ENCODE measurements at regions not wholly inside any gene's neighbourhood (a gene's known extent, or its start where the extent isn't known, plus 50 kb on each side); places are given as distances from the start of the nearest gene placed in this dataset.
"Not testable (repeated sequence)": the region's sequence is repeated elsewhere in the genome, so short reads cannot be mapped to it uniquely, and the experiment has no call there.

DNA sequence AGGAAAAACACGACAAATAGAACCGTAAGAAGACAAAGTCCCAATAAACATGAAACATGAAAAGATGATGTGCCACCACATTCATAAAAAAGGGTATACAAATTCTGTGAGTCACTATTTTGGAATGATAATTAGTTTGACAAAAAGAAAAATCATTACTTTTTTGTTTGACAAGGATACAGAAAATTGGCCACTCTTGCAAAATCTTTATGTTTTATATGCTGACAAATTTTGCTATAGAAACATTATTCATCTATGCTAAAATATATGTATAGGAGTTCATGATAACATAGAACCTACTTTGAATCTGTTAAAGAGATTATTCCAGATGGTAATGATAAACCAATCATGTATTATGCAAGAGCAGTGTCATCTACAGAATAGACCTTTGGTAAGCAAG lies 1201.0 kb downstream of the FSCB start:
- DNase-seq: no peak

DNA sequence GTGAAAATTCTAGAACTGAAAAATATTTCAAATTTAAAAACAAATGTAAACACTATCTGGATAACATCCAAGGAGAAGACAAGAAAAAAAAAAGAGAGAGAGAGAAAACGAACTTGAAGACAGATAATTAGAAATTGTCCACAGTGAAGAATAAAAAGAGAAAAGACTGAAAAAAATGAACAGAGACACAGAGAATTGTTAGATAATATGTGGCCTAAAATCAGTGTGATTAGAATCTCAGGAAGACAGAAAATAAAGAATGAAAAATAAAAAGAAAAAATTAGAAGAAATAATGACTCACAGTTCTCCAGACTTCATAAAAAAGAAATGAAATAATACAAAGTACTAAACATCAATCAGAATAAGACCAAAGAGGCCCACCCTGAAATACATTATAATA lies 1209.3 kb downstream of the FSCB start:
- no peak for DNase-seq

DNA sequence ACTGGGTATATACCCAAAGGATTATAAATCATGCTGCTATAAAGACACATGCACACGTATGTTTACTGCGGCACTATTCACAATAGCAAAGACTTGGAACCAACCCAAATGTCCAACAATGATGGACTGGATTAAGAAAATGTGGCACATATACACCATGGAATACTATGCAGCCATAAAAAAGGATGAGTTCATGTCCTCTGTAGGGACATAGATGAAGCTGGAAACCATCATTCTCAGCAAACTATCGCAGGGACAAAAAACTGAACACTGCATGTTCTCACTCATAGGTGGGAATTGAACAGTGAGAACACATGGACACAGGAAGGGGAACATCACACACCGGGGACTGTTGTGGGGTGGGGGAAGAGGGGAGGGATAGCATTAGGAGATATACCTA lies 1211.0 kb downstream of the FSCB start:
- DNase-seq: not testable (repeated sequence)

DNA sequence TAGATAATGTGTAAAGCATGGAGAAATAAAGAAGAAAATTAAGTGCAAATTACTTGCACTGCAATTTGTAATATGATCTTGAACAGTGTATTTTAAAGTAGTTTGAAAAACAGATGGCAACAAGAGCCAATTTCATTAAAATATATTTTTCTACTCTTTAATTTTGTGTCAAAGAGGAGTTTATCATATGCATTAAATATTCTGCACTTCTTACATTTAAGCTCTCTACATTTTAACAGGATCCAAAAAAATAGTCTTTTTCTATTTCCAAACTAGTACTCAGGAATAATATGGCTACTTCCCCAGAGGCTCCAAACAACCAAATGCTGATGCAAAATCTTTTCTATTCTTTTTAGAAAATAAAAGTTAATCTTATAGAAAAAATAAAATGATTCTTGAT lies 1221.5 kb downstream of the FSCB start:
- no peak for DNase-seq

DNA sequence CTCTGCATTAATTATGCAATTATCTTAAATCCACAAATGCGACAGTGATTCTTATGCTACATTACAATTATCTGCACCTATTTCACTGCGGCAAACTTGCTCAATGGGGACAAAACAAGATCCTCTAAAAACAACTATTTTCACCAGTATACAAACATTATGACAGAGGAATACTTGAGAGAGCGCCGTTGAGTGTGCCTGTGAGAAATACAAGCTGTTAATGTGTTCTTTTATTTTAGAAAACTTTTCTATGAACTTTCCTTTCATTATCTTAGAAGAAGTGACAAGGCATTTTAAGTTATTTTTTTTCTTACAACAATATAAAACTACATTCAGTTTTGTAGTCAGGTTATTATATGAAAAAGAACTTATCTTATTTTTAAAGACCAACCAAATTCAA lies 1247.0 kb downstream of the FSCB start:
- peak; percentile 32 to 42 for DNase-seq

DNA sequence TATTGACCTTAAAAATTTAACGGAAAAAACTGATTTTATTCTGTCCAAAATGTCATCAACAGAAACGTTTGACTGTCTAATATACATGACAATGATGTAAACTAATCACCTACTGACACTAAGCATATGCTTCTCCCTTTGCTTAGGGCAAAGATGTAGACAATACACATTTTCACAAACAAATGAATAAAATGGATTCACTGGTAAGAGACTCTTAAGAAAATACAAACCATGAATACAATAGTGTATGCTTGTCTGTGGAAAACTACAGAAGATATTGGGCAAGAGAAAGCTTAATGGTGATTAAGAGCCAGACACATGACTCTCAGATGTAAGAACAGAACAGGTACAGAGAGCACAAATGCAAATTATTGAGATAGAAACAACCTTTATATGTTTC lies 1248.7 kb downstream of the FSCB start:
- DNase-seq: no peak

DNA sequence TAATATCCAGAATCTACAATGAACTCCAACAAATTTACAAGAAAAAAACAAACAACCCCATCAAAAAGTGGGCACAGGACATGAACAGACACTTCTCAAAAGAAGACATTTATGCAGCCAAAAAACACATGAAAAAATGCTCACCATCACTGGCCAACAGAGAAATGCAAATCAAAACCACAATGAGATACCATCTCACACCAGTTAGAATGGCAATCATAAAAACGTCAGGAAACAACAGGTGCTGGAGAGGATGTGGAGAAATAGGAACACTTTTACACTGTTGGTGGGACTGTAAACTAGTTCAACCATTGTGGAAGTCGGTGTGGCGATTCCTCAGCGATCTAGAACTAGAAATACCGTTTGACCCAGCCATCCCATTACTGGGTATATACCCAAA lies 1250.1 kb downstream of the FSCB start:
- not testable (repeated sequence) for DNase-seq

DNA sequence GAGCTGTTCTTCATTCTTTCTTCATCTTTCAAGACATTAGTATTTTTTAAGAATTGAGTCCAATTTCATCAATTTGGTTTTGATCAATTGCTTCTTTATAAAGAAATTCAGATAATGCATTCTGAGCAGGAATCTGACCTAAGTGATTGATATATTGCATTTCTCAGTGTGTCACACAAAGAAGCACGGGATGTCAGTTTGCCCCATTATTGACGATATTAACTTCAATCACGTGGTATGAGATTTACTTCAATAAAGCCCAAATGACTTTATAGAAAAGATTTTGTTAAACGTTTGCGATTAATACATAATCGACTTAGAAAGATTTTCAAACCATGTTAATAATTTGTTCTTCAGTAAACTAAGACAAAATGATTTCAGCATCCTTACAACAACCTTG lies 1254.2 kb downstream of the FSCB start:
- no peak for DNase-seq

DNA sequence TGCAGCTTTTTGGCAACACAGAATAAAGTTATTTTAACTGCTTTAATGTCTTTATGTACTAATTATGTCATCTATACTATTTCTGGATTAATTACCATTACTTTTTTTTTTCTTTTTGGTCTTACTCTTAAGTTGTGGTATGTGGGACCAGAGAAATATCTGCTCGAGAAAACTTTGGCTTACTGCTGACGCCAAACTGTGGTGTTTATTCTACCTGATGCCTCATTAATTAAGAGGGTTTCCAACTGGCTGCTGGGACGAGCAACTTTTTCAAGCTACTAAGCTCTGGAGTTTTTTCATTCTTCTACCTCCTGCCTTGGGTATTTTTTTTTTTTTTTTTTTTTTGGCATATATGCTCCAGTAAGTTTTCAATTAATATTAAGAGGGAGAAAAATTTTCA lies 1257.5 kb downstream of the FSCB start:
- no peak for DNase-seq

DNA sequence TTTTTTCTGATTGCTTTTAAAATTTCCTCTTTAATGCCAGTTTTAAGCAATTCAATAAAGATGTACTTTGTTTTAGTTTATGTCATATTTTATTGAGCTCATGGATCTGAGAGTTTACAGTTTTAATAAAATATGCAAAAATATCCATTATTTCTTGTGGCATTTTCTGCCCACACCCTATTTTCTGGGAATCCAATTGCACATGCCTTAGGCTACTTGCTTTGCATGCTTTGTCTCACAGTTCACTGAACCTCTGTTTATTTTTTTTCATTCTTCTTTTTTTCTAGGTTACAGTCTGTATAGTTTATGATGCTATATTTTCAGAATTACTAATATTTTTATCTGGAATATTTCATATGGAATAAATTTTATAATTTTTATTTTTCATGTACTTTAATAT lies 1258.0 kb downstream of the FSCB start:
- DNase-seq: no peak

DNA sequence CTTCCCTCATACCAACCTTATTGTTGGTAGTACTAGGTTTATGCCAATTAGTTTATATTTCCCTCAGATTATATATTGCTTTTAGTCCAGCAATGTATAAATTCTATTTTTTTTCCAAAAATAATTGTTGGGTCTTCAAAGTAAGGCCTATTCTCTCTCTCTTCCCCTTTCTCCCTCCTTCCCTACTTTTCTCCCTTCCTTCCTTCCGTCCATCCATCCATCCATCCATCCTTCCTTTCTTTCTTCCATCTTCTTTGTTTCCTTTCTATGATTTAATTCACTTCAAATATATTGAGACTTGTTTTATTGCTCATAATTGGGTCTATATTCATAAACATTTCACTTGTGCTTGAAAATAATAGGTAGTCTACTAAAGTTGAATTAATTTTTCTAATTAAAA lies 1259.2 kb downstream of the FSCB start:
- no peak for DNase-seq

DNA sequence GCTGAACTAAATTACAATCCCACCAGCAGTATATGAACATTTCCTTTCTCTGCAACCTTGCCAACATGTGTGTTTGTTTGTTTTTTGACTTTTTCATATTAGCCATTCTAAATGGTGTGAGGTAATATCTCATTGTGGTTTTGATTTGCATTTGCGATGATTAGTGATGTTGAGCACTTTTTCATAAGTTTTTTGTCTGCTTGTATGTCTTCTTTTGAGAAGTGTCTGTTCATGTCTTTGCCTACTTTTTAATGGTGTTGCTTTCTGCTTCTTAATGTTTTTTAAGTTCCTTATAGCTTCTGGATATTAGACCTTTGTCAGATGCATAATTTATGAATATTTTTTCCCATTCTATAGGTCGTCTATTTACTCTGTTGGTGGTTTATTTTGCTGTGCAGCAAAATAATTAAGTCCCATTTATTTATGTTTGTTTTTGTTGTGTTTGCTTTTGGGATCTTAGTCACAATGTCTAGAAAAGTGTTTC lies 1262.9 kb downstream of the FSCB start:
- no peak for DNase-seq

DNA sequence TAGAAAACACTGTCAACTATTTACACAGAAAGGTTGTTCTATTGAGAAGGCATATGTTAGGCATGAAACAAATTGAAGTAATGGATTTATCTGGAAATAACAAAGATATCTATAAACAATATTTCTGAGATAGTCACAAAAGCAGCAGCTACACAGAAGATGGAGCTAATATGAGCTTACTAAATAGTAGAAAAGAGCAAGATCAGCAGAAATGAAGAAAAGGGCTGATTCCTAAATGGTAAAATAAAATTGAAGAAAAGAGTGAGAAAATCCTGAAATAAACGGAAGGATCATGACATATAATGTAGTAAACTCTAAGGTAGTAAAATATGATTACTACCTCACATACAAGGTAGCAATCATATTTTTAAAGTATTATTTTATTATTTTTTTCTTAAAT lies 1263.9 kb downstream of the FSCB start:
- DNase-seq: no peak

DNA sequence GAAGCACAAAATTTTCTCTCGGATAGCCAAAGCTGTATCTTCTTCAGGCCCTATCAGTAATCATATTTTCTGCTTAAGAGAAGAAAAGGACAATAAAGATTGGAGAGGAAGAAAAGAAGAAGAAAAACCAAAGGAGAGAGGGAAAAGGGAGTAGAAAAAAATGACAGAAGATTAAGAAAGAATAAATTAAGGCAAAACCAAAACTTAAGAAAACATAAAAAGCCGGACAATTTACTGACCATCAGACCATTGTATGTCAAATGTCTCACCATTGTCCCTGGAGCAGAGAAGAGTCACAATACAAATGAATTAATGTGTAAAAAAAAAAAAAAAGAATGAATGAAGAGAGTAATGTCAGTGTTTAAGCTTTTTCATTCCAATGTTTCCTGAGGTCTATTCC lies 1274.8 kb downstream of the FSCB start:
- DNase-seq: no peak

DNA sequence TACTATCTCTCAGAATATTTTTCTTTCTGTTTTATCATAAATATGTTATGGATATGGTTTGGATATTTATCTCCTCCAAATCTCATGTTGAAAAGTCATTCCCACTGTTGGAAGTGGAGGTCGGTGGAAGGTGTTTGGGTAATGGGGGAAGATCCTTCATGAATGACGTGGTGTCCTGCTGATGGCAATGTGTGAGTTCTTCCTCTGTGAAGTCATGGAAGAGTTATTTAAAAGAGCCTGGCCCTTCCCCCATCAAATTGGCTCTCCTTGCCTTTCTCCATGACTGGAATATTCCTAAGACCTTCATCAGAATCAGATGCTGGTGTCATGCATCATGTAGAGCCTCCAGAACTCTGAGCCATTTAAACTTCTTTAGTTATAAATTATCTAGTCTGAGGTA lies 1291.6 kb downstream of the FSCB start:
- DNase-seq: no peak

DNA sequence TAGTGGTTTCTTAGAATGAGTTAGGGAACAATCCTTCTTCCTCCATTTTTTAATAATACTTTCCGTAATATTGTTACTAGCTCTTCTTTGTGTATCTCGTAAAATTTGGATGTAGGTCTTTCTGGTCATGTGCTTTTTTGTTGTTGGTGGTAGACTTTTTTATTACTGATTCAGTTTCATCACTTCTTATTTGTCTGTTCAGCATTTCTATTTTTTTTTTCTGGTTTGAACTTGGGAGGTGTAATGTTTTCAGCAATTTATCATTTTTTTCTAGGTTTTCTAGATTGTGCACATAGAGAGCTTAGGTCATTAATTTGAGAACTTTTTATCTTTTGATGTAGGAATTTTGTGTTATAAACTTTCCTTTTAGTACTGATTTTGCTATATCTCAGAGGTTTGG lies 1299.9 kb downstream of the FSCB start:
- DNase-seq: no peak

DNA sequence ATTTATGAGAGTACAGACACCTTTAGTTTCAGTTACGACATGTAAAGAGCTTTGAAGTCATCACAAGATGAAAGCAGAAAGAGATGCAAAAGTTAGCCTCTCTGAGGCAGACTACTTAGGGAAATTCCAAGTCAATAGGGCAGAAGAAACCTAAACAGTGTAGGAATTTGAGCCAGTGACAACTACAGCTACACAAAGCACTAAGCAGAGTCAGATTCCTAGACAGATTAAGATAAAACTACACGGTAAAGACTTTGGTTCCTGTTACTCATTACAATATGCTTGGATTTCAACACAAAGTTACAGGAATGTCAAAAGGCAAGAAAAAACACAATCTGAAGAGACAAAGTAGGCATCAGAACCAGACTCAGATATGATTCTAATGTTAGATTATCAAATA lies 1302.3 kb downstream of the FSCB start:
- no peak for DNase-seq

DNA sequence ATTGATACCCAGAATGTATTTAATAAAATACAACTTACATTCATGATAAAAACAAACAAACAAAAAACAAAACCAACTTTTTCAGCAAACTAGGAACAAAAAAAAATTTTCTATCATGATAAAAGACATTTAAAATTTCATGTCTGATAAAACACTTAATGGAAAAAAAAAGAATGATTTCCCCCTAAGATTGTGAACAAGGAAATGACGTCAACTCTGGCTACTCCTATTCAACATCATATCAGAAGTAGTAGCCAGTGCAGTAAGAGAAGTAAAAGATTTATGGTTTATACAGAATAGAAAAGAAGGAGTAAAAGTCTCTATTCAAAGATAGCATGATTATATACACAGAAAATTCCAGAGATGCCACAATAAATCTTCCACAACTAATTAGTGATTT lies 1306.6 kb downstream of the FSCB start:
- no peak for DNase-seq

DNA sequence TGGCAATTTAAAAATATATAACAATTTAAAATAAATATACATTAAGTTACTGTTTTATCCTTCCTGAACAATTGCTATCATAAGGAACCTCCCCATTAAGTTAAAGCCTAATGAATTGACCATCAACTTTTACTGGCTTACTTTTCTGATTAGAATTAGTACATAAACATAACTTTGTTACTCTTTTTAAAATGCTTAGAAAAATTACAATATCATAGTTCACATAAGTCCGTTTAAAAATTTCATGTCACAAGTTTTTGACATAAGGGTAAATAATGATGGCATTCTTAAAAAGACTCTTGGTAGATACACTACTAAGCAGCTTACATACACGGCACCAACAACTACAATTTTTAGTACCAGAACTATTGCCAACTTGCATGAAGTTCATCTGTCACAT lies 1308.6 kb downstream of the FSCB start:
- DNase-seq: no peak

DNA sequence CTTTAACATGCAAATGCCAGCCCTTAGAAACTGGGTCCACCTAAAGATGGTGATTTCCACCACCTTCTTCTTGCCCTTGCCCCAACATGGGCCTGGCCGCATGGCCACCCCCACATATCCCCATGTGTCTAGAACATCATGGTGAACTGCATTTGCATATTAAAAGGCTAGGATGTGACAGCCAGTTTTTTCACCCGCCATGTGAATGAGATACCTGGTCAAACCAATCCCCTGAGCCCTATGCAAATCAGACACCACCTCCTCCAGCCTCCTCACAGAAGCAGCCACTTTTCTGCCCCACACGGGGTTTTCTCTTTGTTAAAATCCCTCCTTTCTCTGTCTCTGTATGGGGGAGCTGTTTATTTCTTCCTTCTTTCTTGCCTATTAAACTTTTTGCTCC lies 1322.5 kb downstream of the FSCB start:
- no peak for DNase-seq

DNA sequence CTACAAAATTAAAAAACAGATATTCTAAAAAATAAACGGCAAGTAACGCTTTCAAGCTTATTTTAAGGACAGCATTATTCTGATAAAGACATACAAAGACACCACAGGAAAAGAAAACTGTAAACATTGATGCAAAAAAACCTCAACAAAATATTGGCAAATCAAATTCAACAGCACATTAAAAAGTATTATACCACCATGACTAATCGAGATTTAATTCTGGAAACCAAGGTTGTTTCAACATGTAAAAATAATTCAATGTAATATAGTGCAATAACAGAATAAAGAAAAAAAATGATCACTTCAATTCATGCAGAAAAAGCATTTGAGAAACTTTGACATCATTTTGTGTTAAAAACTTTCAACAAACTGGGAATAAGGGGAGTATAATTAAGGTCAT lies 1323.2 kb downstream of the FSCB start:
- DNase-seq: no peak

DNA sequence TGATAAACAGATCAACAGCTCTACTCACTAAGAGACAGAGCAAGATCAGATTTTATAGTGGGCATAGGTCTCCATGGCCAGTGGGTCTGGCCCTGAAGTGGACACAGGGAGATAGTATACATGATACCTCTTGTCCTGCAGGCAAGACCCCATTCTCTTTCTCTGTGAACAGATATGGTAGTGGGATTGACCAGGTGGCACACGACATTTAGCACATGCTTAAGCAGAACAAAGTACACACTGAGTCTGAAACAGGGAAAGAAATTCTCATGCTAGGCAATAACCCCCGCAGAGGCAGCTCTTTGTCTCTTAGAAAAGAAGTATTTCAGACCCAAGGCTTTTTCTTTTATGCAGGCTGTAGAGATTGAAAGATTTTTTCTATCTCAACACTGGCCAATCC lies 1331.2 kb downstream of the FSCB start:
- no peak for DNase-seq

DNA sequence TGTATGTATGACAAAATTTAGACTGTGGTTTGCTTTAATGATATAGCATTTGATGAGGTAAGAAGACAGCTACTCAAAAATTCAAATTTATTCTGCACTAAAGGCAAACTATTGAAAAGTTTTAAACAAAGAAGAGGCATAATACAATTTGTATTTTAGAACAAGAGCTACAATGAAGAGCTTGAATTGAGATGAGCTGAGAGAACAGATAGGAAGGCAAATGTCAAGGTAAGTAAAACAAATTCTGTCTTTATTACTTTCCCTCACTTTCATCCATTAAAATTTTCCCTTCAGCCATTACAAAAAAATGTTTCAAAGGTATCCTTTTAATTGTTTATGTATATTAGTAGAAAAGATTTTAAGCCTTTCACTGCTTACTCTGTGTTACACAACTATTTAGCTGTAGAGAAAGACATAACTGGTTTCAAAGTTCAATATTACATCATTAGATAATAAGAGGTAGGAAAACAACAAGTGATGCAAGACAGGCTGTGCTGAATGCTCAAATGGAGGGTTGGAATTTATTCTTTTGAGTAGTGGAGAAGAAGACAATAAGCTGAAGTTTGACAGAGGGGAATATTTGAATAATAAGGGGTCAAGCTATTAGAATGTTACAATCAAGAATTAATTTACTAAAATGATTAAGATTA lies 1334.1 kb downstream of the FSCB start:
- no peak for DNase-seq

DNA sequence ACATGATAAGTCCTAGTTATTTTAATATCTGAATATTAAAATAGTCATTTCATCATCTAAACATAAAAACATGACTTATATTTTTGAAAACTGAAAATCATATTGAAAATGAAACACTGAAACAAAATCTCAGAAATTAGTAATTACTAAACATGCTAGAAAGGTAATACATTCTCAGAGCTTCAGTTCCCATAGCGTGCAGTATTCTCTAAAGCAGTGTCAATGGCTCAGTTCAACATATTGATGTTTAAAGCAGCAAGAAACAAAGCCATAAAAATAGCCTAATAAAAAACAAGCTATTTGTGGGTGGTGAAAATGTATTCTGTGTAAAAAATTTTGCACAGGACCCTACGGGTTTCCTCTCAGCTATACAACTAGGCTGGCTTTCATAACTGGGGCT lies 1337.4 kb downstream of the FSCB start:
- no peak for DNase-seq
